ENCODE measurements at regions not wholly inside any gene's neighbourhood (a gene's known extent, or its start where the extent isn't known, plus 50 kb on each side); places are given as distances from the start of the nearest gene placed in this dataset.

- H3K27me3 Mint-ChIP-seq (ENCODE audit: insufficient read depth) = peaks cover 23% of the 10 kb centered on the region
- no peak for TF ChIP-seq CTCF (conservative IDR thresholded peaks at IDR 0.05)
- Histone ChIP-seq H3K4me3 (ENCODE audit: low read length) (no peak overlapping the region), H3K4me1 (ENCODE audit: control insufficient read depth, insufficient read depth, low read length) (peaks cover 12% of the 10 kb centered on the region), H3K9me3 (ENCODE audit: control insufficient read depth, low read length) (no peaks in the 10 kb centered on the region), H3K9ac (ENCODE audit: extremely low read depth, low read length, poor library complexity, severe bottlenecking) (no peak overlapping the region), H3K36me3 (ENCODE audit: control insufficient read depth, insufficient read depth, low read length) (no peaks in the 10 kb centered on the region), H3K27ac (ENCODE audit: low read depth, low read length) (no peak overlapping the region), H3K27me3 (ENCODE audit: control insufficient read depth, insufficient read depth, low read length, poor library complexity, severe bottlenecking) (no peaks in the 10 kb centered on the region)
- no peak for DNase-seq
- peaks cover 4% of the 10 kb centered on the region for H3K9me3 Mint-ChIP-seq
- no peak overlapping the region for H3K27ac Mint-ChIP-seq
- H3K36me3 Mint-ChIP-seq (ENCODE audit: low read depth) = peaks cover 12% of the 10 kb centered on the region
- 94% methylated on average over 3 to 4 of the region's 5 CpGs for WGBS, 2 experiments (ENCODE audit: insufficient coverage in 1 of 2, insufficient read length in 1 of 2)
- no peak overlapping the region for H3K4me3 Mint-ChIP-seq
- H3K4me1 Mint-ChIP-seq = peaks cover 54% of the 10 kb centered on the region
Observed at GRCh38 chr14:87158283-87158682, 834.7 kb downstream of the GALC start.

- TF ChIP-seq CTCF (conservative IDR thresholded peaks at IDR 0.05) = peak; percentile 50
- Mint-ChIP-seq H3K4me1 (peaks cover 65% of the 10 kb centered on the region), H3K4me3 (no peak overlapping the region), H3K9me3 (peaks cover 4% of the 10 kb centered on the region), H3K27me3 (ENCODE audit: insufficient read depth) (peaks cover 31% of the 10 kb centered on the region), H3K27ac (no peak overlapping the region), H3K36me3 (ENCODE audit: low read depth) (peaks cover 12% of the 10 kb centered on the region)
- no peaks in the 10 kb centered on the region for H3K9me3 ChIP-seq (ENCODE audit: control insufficient read depth, low read length)
- DNase-seq = peak; percentile 66
- no peak overlapping the region for H3K27ac ChIP-seq (ENCODE audit: low read depth, low read length)
- peaks cover 16% of the 10 kb centered on the region for H3K4me1 ChIP-seq (ENCODE audit: control insufficient read depth, insufficient read depth, low read length)
- no peaks in the 10 kb centered on the region for H3K27me3 ChIP-seq (ENCODE audit: control insufficient read depth, insufficient read depth, low read length, poor library complexity, severe bottlenecking)
- H3K36me3 ChIP-seq (ENCODE audit: control insufficient read depth, insufficient read depth, low read length) = no peaks in the 10 kb centered on the region
- H3K4me3 ChIP-seq (ENCODE audit: low read length) = no peak overlapping the region
- no peak overlapping the region for H3K9ac ChIP-seq (ENCODE audit: extremely low read depth, low read length, poor library complexity, severe bottlenecking)
Observed at GRCh38 chr14:87156878-87157277, 836.1 kb downstream of the GALC start.

- Histone ChIP-seq H3K4me3 (ENCODE audit: low read length) (no peak overlapping the region), H3K9ac (ENCODE audit: extremely low read depth, low read length, poor library complexity, severe bottlenecking) (no peak overlapping the region), H3K27me3 (ENCODE audit: control insufficient read depth, insufficient read depth, low read length, poor library complexity, severe bottlenecking) (no peaks in the 10 kb centered on the region), H3K9me3 (ENCODE audit: control insufficient read depth, low read length) (no peaks in the 10 kb centered on the region), H3K27ac (ENCODE audit: low read depth, low read length) (no peak overlapping the region), H3K4me1 (ENCODE audit: control insufficient read depth, insufficient read depth, low read length) (peaks cover 12% of the 10 kb centered on the region), H3K36me3 (ENCODE audit: control insufficient read depth, insufficient read depth, low read length) (no peaks in the 10 kb centered on the region)
- no peak for TF ChIP-seq CTCF (conservative IDR thresholded peaks at IDR 0.05)
- WGBS, 2 experiments (ENCODE audit: insufficient coverage in 1 of 2, insufficient read length in 1 of 2) = 50 to 78% methylated on average over 1 of the region's 1 CpG
- DNase-seq = no peak
- H3K9me3 Mint-ChIP-seq = peaks cover 4% of the 10 kb centered on the region
- H3K27ac Mint-ChIP-seq = no peak overlapping the region
- H3K36me3 Mint-ChIP-seq (ENCODE audit: low read depth) = peaks cover 10% of the 10 kb centered on the region
- no peak overlapping the region for H3K4me3 Mint-ChIP-seq
- H3K4me1 Mint-ChIP-seq = peaks cover 60% of the 10 kb centered on the region
- H3K27me3 Mint-ChIP-seq (ENCODE audit: insufficient read depth) = peaks cover 40% of the 10 kb centered on the region
Observed at GRCh38 chr14:87155856-87156488, 837.0 kb downstream of the GALC start.

All from endodermal cell (in vitro differentiated cells).